ENCODE measurements at regions not wholly inside any gene's neighbourhood (a gene's known extent, or its start where the extent isn't known, plus 50 kb on each side); places are given as distances from the start of the nearest gene placed in this dataset.

GRCh38 chr5:173812811-173813550, 75.2 kb upstream of the CPEB4 start:
- Mint-ChIP-seq H3K36me3 (ENCODE audit: low read depth) (no peaks in the 10 kb centered on the region), H3K9me3 (peaks cover 11% of the 10 kb centered on the region), H3K4me1 (ENCODE audit: low read depth) (peaks cover 5% of the 10 kb centered on the region)

GRCh38 chr5:173814053-173814452, 74.1 kb upstream of the CPEB4 start:
- Mint-ChIP-seq H3K36me3 (ENCODE audit: low read depth) (no peaks in the 10 kb centered on the region), H3K27ac (no peak overlapping the region), H3K4me1 (ENCODE audit: low read depth) (peaks cover 5% of the 10 kb centered on the region), H3K27me3 (peaks cover 3% of the 10 kb centered on the region), H3K9me3 (peaks cover 11% of the 10 kb centered on the region), H3K4me3 (no peak overlapping the region)

More at GRCh38 chr5:173812811-173813550, 75.2 kb upstream of the CPEB4 start:
- Mint-ChIP-seq H3K27ac (no peak overlapping the region), H3K27me3 (no peaks in the 10 kb centered on the region), H3K4me3 (no peak overlapping the region)

- Mint-ChIP-seq H3K27ac (no peak overlapping the region), H3K9me3 (peaks cover 11% of the 10 kb centered on the region), H3K4me3 (no peak overlapping the region), H3K4me1 (ENCODE audit: low read depth) (peaks cover 9% of the 10 kb centered on the region), H3K36me3 (ENCODE audit: low read depth) (no peaks in the 10 kb centered on the region), H3K27me3 (peaks cover 3% of the 10 kb centered on the region)
Observed at GRCh38 chr5:173815571-173815970, 72.6 kb upstream of the CPEB4 start.

DNA sequence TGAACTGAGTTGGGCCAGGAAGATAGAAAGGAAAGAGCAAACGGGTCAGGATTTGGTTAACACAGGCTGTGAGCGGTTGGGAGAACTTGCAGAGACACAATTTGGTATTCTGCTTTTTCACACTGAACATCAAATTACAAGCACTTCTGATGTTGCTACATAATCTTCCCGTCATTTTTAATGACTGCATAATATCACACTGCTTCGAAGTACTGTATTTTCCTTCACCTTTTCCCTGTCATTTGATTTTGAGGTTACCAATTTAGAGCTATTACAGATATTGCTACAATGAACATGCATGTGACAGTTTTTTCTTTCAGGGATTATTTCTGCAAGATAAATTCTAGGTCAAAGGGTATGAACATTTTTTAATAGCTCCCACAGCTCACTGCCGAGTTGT, 71.4 kb upstream of the CPEB4 start:
- Mint-ChIP-seq H3K4me1 (ENCODE audit: low read depth) (peaks cover 20% of the 10 kb centered on the region), H3K27ac (no peak overlapping the region), H3K9me3 (peaks cover 4% of the 10 kb centered on the region), H3K4me3 (no peak overlapping the region), H3K27me3 (peaks cover 3% of the 10 kb centered on the region), H3K36me3 (ENCODE audit: low read depth) (no peaks in the 10 kb centered on the region)

DNA sequence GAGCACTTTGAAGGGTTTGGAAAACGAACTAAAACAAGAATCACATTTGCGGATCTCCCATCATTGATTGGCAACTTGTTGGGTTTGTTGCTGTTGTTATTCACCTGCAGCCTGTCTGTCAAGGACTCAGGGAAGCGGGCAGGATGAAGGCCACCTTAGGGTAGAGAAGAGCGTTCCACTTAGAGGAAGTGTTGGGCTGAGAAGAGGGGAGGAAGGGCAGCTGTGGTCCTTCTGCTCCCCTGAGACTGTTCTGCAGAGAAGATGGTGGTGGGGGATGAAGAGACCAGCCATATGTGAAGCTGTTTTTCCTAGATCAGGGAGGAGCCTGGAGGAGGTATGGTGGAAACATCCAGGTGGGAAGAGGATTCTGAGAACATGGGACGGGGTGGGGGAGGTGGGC, 70.6 kb upstream of the CPEB4 start:
- Mint-ChIP-seq H3K4me1 (ENCODE audit: low read depth) (peaks cover 24% of the 10 kb centered on the region), H3K27ac (no peak overlapping the region), H3K27me3 (peaks cover 3% of the 10 kb centered on the region), H3K36me3 (ENCODE audit: low read depth) (no peaks in the 10 kb centered on the region), H3K9me3 (peaks cover 4% of the 10 kb centered on the region), H3K4me3 (no peak overlapping the region)

DNA sequence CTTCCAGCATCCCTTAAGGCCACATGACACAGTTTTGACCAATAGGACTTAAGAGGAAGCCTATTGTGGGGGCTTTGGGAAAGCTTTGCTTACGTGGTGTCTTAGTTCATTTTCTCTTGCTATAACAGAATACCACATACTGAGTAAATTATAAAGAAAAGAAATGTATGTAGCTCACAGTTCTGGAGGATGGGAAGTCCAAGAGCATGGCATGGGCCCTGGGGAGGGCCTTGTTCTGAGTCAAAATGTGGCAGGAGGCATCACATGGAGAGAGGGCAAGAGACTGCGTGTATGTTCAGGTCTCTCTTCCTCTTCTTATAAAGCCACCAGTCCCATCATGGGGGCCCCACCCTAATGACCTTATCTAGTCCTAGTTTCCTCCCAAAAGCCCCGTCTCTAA, 68.6 kb upstream of the CPEB4 start:
- H3K4me1 Mint-ChIP-seq (ENCODE audit: low read depth): peaks cover 37% of the 10 kb centered on the region
- peaks cover 4% of the 10 kb centered on the region for H3K9me3 Mint-ChIP-seq
- H3K27me3 Mint-ChIP-seq: peaks cover 3% of the 10 kb centered on the region
- no peak overlapping the region for H3K27ac Mint-ChIP-seq
- H3K36me3 Mint-ChIP-seq (ENCODE audit: low read depth): no peaks in the 10 kb centered on the region
- no peak overlapping the region for H3K4me3 Mint-ChIP-seq

- H3K4me1 Mint-ChIP-seq (ENCODE audit: low read depth): peaks cover 33% of the 10 kb centered on the region
- peaks cover 1% of the 10 kb centered on the region for H3K27me3 Mint-ChIP-seq
- peaks cover 4% of the 10 kb centered on the region for H3K9me3 Mint-ChIP-seq
- H3K4me3 Mint-ChIP-seq: no peak overlapping the region
- no peak overlapping the region for H3K27ac Mint-ChIP-seq
- H3K36me3 Mint-ChIP-seq (ENCODE audit: low read depth): no peaks in the 10 kb centered on the region
Observed at GRCh38 chr5:173823274-173823644, 64.9 kb upstream of the CPEB4 start.

GRCh38 chr5:173823721-173824567, 64.2 kb upstream of the CPEB4 start:
- no peaks in the 10 kb centered on the region for H3K36me3 Mint-ChIP-seq (ENCODE audit: low read depth)
- H3K27me3 Mint-ChIP-seq: no peaks in the 10 kb centered on the region
- no peak overlapping the region for H3K27ac Mint-ChIP-seq
- H3K4me3 Mint-ChIP-seq: no peak overlapping the region
- peaks cover 4% of the 10 kb centered on the region for H3K9me3 Mint-ChIP-seq
- H3K4me1 Mint-ChIP-seq (ENCODE audit: low read depth): peaks cover 33% of the 10 kb centered on the region

DNA sequence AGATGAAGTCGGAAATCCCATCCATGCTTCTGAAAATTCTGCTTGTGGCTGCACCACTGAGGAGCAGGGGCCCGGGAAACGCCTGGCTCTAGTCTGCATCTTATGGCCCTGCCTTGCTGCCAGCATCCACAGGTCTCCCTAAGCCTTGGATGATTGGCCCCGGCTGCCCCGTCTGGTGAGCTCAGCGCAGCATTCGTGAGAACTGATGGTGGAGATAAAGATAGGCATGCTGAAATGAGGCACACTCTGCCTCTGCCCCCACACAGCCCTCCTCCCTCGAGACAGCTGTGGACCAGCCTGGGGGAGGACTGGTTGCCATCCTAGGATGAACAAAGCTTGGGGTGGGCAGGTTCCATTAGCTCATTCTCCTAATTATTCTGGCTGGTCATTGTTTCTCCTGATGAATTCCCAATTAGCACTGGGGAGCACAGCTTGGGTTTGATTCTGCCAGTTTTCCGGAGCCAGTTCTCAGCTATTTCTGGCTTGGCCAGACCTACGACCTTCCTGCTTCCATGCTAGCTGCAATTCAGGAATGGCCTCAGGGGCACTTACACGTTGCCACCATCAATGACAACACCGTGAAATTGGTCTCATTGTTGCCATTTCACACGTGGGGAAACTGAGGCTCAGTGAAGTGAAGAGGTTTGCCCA, 62.8 kb upstream of the CPEB4 start:
- H3K27me3 Mint-ChIP-seq: no peaks in the 10 kb centered on the region
- H3K27ac Mint-ChIP-seq: no peak overlapping the region
- H3K36me3 Mint-ChIP-seq (ENCODE audit: low read depth): no peaks in the 10 kb centered on the region
- peaks cover 34% of the 10 kb centered on the region for H3K4me1 Mint-ChIP-seq (ENCODE audit: low read depth)
- no peak overlapping the region for H3K4me3 Mint-ChIP-seq
- H3K9me3 Mint-ChIP-seq: no peaks in the 10 kb centered on the region

DNA sequence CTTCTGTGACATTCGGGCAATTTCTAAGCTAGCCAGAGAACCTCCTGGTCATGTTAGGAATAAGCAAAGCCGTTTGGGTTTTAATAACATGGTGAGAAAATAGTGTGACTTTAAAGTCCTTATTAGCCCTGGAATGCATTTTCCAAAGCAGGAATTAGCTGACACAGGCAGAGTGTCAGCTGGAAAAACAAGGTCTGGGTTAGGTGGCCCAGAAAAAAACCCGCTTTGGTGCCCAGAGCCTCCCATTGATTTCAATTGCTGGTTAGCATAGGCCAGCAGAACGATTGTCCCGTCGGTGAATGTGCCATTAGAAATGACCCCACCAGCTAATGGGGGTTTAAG, 62.1 kb upstream of the CPEB4 start:
- Mint-ChIP-seq H3K36me3 (ENCODE audit: low read depth) (no peaks in the 10 kb centered on the region), H3K27me3 (no peaks in the 10 kb centered on the region), H3K4me1 (ENCODE audit: low read depth) (peaks cover 30% of the 10 kb centered on the region), H3K4me3 (no peak overlapping the region), H3K9me3 (no peaks in the 10 kb centered on the region), H3K27ac (no peak overlapping the region)

DNA sequence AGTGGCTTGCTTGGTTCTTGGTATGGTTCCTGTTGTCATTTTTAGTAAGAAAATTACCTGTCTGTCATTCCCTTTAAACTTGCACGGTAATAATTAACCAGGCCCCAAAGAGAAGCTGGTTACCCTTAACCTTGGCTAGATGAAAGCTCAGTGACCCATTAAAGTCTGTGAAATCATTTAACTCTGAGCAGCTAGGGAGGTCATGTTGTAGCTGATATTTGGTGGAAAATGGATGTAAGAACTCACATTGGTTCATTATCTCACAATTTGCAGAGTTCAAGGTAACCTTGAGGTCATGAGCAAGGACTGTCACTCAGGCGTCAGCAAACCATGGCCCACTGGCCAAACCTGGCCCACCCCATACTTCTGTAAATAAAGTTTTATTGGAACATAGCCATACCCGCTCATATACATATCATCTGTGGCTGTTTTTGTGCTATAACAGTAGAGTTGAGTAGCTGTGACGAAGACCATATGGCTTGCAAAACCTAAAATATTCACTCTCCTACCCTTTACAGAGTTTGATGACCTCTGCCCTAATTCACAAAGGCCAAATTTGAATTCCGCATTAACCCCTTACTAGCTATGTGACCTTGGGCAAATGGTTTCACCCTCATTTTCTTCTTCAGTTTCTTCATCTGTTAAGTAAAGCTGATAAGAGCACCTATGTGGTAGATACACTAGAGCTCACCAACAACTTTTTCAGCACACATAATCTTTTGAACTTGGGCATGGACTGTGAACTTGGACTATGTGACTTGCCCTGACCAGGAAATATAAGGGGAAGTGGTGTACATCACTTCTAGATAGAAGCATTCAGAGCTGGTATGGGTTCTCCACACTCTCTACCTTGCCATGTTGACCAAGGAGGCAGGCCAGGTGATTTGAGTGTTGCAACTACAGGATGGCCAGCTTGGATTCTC, 61.5 kb upstream of the CPEB4 start:
- H3K4me3 Mint-ChIP-seq: no peak overlapping the region
- peaks cover 24% of the 10 kb centered on the region for H3K4me1 Mint-ChIP-seq (ENCODE audit: low read depth)
- no peaks in the 10 kb centered on the region for H3K36me3 Mint-ChIP-seq (ENCODE audit: low read depth)

GRCh38 chr5:173828952-173829351, 59.2 kb upstream of the CPEB4 start:
- H3K27me3 Mint-ChIP-seq: no peaks in the 10 kb centered on the region
- H3K27ac Mint-ChIP-seq: no peak overlapping the region

More for the DNA sequence above, 61.5 kb upstream of the CPEB4 start:
- Mint-ChIP-seq H3K27ac (no peak overlapping the region), H3K27me3 (no peaks in the 10 kb centered on the region), H3K9me3 (no peaks in the 10 kb centered on the region)

GRCh38 chr5:173829826-173830225, 58.3 kb upstream of the CPEB4 start:
- no peaks in the 10 kb centered on the region for H3K36me3 Mint-ChIP-seq (ENCODE audit: low read depth)
- peaks cover 13% of the 10 kb centered on the region for H3K4me1 Mint-ChIP-seq (ENCODE audit: low read depth)
- no peak overlapping the region for H3K27ac Mint-ChIP-seq
- H3K4me3 Mint-ChIP-seq: no peak overlapping the region
- H3K9me3 Mint-ChIP-seq: no peaks in the 10 kb centered on the region
- no peaks in the 10 kb centered on the region for H3K27me3 Mint-ChIP-seq

More at GRCh38 chr5:173828952-173829351, 59.2 kb upstream of the CPEB4 start:
- Mint-ChIP-seq H3K4me3 (no peak overlapping the region), H3K4me1 (ENCODE audit: low read depth) (peaks cover 20% of the 10 kb centered on the region), H3K9me3 (no peaks in the 10 kb centered on the region), H3K36me3 (ENCODE audit: low read depth) (no peaks in the 10 kb centered on the region)

DNA sequence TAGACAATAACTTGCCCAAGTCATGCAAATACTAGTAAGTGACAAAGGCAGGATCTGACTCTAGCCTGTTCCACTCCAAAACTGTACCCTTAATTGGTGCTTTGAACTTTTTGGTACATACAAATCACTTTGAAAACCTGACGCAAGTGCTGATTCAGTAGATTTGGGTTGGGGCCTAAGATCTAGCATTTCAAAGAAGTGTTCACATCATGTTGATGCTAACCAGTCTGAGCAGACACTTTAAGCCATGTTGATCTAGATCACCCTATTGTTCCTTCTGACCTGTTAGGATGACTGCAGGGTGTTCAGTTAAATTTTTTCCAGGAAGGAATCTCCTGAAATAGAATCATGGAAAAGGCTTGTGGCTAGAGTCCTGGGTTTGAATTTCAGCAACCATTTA, 57.7 kb upstream of the CPEB4 start:
- no peaks in the 10 kb centered on the region for H3K9me3 Mint-ChIP-seq
- no peaks in the 10 kb centered on the region for H3K36me3 Mint-ChIP-seq (ENCODE audit: low read depth)
- H3K27me3 Mint-ChIP-seq: no peaks in the 10 kb centered on the region
- H3K4me3 Mint-ChIP-seq: no peak overlapping the region
- peaks cover 13% of the 10 kb centered on the region for H3K4me1 Mint-ChIP-seq (ENCODE audit: low read depth)
- H3K27ac Mint-ChIP-seq: no peak overlapping the region
